ENCODE measurements at regions not wholly inside any gene's neighbourhood (a gene's known extent, or its start where the extent isn't known, plus 50 kb on each side); places are given as distances from the start of the nearest gene placed in this dataset.

GRCh38 chr18:73913505-73913904 is 234.1 kb downstream of the FBXO15 start:
- no peak for TF ChIP-seq CTCF (IDR thresholded peaks at IDR 0.05)
- no peak for TF ChIP-seq POLR2A (IDR thresholded peaks at IDR 0.05)

All from thyroid gland (tissue), 4 donors.